ENCODE measurements at regions not wholly inside any gene's neighbourhood (a gene's known extent, or its start where the extent isn't known, plus 50 kb on each side); places are given as distances from the start of the nearest gene placed in this dataset.

DNA sequence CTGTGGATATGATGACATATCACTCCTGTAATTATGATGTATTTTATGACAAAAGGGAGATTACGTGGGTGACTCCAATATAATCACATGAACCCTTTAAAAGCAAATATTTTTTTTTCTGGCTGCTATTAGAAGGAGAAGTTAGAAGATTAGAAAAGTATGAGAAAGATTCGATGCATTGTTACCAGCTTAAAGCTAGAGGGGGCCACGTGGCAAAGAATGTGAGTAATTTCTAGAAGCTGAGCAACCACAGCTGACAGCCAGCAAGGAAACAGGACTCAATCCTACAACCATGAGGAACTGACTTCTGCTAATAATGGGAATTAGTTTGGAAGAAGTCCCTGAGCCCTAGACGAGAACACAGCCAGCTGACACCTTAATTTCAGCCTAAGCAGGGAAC lies 56.3 kb upstream of the C1orf87 start:
- Histone ChIP-seq H3K9me3 (ENCODE audit: control insufficient read depth, low read depth, low read length) (no peaks in the 10 kb centered on the region), H3K4me3 (ENCODE audit: low read length) (no peak overlapping the region), H3K27ac (ENCODE audit: low read length) (no peak overlapping the region), H3K36me3 (ENCODE audit: control insufficient read depth, insufficient read depth, low read length) (no peaks in the 10 kb centered on the region), H3K4me1 (ENCODE audit: control insufficient read depth, insufficient read depth, low read length) (peaks cover 11% of the 10 kb centered on the region), H3K27me3 (ENCODE audit: control insufficient read depth, insufficient read depth, low read length) (no peaks in the 10 kb centered on the region)
- WGBS (ENCODE audit: insufficient coverage, low lambda C conversion rate), result 80% methylated on average over 1 of the region's 4 CpGs
- DNase-seq, result no peak

DNA sequence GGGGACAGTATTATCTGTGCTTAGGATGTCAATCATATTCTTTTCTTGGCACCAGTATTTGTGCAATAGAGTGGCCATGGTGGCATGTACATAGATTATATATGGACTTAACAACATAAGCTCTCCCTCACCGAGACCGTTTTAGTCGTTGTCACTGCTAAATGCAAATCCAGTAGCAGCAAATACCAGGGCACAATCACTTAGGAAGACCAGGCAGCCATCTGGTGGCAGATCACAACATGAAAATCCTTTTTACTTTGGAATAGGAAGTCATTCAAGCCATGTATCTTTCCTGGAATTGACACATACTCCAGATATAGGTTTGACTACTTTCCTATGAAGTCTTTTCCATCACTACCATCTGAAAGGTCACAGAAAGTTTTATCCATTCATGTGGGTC lies 53.2 kb upstream of the C1orf87 start:
- Histone ChIP-seq H3K4me1 (ENCODE audit: control insufficient read depth, insufficient read depth, low read length) (no peaks in the 10 kb centered on the region), H3K9me3 (ENCODE audit: control insufficient read depth, low read depth, low read length) (no peaks in the 10 kb centered on the region), H3K27me3 (ENCODE audit: control insufficient read depth, insufficient read depth, low read length) (no peaks in the 10 kb centered on the region), H3K27ac (ENCODE audit: low read length) (no peak overlapping the region), H3K4me3 (ENCODE audit: low read length) (no peak overlapping the region), H3K36me3 (ENCODE audit: control insufficient read depth, insufficient read depth, low read length) (no peaks in the 10 kb centered on the region)
- DNase-seq, result no peak
- WGBS (ENCODE audit: insufficient coverage, low lambda C conversion rate), result 73% methylated on average over 3 of the region's 3 CpGs

Data from large intestine (tissue), 3 donors.